HEK293 (cell line): ENCODE measurements at regions not wholly inside any gene's neighbourhood (a gene's known extent, or its start where the extent isn't known, plus 50 kb on each side); places are given as distances from the start of the nearest gene placed in this dataset.

Source experiments
- CTCF ChIA-PET: fragments of 350-600 bp; formaldehyde crosslinking; extraction: SDS; loops from one replicate; lab custom pipeline; 2021; ENCODE audit warnings: antibody characterized with exemption; lab: Yijun Ruan, JAX
- POLR2A ChIA-PET: fragments of 300-600 bp; formaldehyde crosslinking; extraction: SDS; loops from one replicate; lab custom pipeline; 2020; ENCODE audit warnings: antibody characterized with exemption, inconsistent platforms; lab: Yijun Ruan, JAX
- H3K27ac ChIP-seq: fragments of 200-500 bp; sonication (Bioruptor generic); 2 replicates; pipeline ENCODE4 v1.5.1; 2014; ENCODE audit warnings: low read depth, low read length, control low read depth, inconsistent platforms; ENCODE audit errors: extremely low read depth
- H3K36me3 ChIP-seq, 2 experiments: fragments of 200-500 bp in 1 of 2; sonication (Bioruptor generic) in 1 of 2; 1 replicate in 1 of 2; 2 replicates in 1 of 2; pipeline ENCODE4 v1.5.1; 2014 to 2017; ENCODE audit warnings: inconsistent platforms in 2 of 2, low read length in 2 of 2; ENCODE audit not compliant: control insufficient read depth in 2 of 2, insufficient read depth in 1 of 2
- H3K4me1 ChIP-seq: fragments of 200-500 bp; sonication (Bioruptor generic); 2 replicates; pipeline ENCODE4 v1.5.1; 2014; ENCODE audit warnings: mild to moderate bottlenecking, low read length, inconsistent platforms; ENCODE audit not compliant: control insufficient read depth, insufficient read depth
- H3K4me3 ChIP-seq: 2 replicates; pipeline ENCODE4 v1.5.1; 2011; ENCODE audit warnings: low read depth, mild to moderate bottlenecking, control low read depth, low read length, moderate library complexity
- H3K9me3 ChIP-seq: fragments of 200-500 bp; sonication (Bioruptor generic); 2 replicates; pipeline ENCODE4 v1.5.1; 2014; ENCODE audit warnings: low read depth, low read length, inconsistent platforms; ENCODE audit not compliant: control insufficient read depth, insufficient read depth
- BCL11A ChIP-seq: fragments of 450-650 bp; formaldehyde crosslinking; IDR thresholded peaks from 2 replicates; pipeline ENCODE4 v1.5.1; 2016; ENCODE audit warnings: low read depth, missing biosample characterization, missing genetic modification characterization
- HOXA7 ChIP-seq: sonication (generic); formaldehyde crosslinking; IDR thresholded peaks from 2 replicates; pipeline ENCODE4 v1.8.1; 2022; ENCODE audit warnings: missing genetic modification reagents, borderline replicate concordance
- KLF10 ChIP-seq: fragments of 450-650 bp; IDR thresholded peaks from 2 replicates; pipeline ENCODE4 v1.5.1; 2018; ENCODE audit warnings: missing biosample characterization, mild to moderate bottlenecking, missing genetic modification characterization
- KLF17 ChIP-seq: fragments of 450-650 bp; formaldehyde crosslinking; IDR thresholded peaks from 2 replicates; pipeline ENCODE4 v1.5.1; 2016; ENCODE audit warnings: missing biosample characterization, missing genetic modification characterization
- PRDM4 ChIP-seq: fragments of 450-650 bp; formaldehyde crosslinking; IDR thresholded peaks from 2 replicates; pipeline ENCODE4 v1.5.1; 2017; ENCODE audit warnings: missing biosample characterization, missing genetic modification characterization
- ZNF121 ChIP-seq: fragments of 450-650 bp; formaldehyde crosslinking; IDR thresholded peaks from 2 replicates; pipeline ENCODE4 v1.5.1; 2016; ENCODE audit warnings: missing biosample characterization, missing genetic modification characterization
- ZNF148 ChIP-seq: fragments of 450-650 bp; formaldehyde crosslinking; IDR thresholded peaks from 2 replicates; pipeline ENCODE4 v1.5.0; 2017; ENCODE audit warnings: missing biosample characterization, missing genetic modification characterization, borderline replicate concordance
- ZNF157 ChIP-seq: fragments of 450-650 bp; formaldehyde crosslinking; IDR thresholded peaks from 2 replicates; pipeline ENCODE4 v1.5.1; 2016; ENCODE audit warnings: missing biosample characterization, missing genetic modification characterization
- ZNF16 ChIP-seq: fragments of 450-650 bp; formaldehyde crosslinking; IDR thresholded peaks from 2 replicates; pipeline ENCODE4 v1.5.1; 2016; ENCODE audit warnings: low read depth, missing biosample characterization, missing genetic modification characterization
- ZNF175 ChIP-seq: fragments of 450-650 bp; formaldehyde crosslinking; IDR thresholded peaks from 2 replicates; pipeline ENCODE4 v1.5.1; 2016; ENCODE audit warnings: missing biosample characterization, missing genetic modification characterization
- ZNF202 ChIP-seq: fragments of 450-650 bp; formaldehyde crosslinking; IDR thresholded peaks from 2 replicates; pipeline ENCODE4 v1.5.1; 2016; ENCODE audit warnings: missing biosample characterization, missing genetic modification characterization, borderline replicate concordance
- ZNF266 ChIP-seq: fragments of 450-650 bp; formaldehyde crosslinking; IDR thresholded peaks from 2 replicates; pipeline ENCODE4 v1.5.1; 2016; ENCODE audit warnings: missing biosample characterization, missing genetic modification characterization, low read depth
- ZNF324 ChIP-seq: fragments of 450-650 bp; formaldehyde crosslinking; IDR thresholded peaks from 2 replicates; pipeline ENCODE4 v1.5.1; 2016; ENCODE audit warnings: missing biosample characterization, missing genetic modification characterization
- ZNF37A ChIP-seq: fragments of 450-650 bp; IDR thresholded peaks from 2 replicates; pipeline ENCODE4 v1.5.1; 2018; ENCODE audit warnings: missing biosample characterization, missing genetic modification characterization
- ZNF488 ChIP-seq: fragments of 450-650 bp; formaldehyde crosslinking; IDR thresholded peaks from 2 replicates; pipeline ENCODE4 v1.5.1; 2016; ENCODE audit warnings: missing biosample characterization, missing genetic modification characterization
- ZNF514 ChIP-seq: fragments of 450-650 bp; formaldehyde crosslinking; IDR thresholded peaks from 2 replicates; pipeline ENCODE4 v1.5.1; 2016; ENCODE audit warnings: missing biosample characterization, missing genetic modification characterization
- ZNF560 ChIP-seq: fragments of 450-650 bp; formaldehyde crosslinking; IDR thresholded peaks from 2 replicates; pipeline ENCODE4 v1.5.1; 2017; ENCODE audit warnings: missing biosample characterization, missing genetic modification characterization, borderline replicate concordance
- ZNF707 ChIP-seq: fragments of 450-650 bp; formaldehyde crosslinking; IDR thresholded peaks from 2 replicates; pipeline ENCODE4 v1.5.1; 2016; ENCODE audit warnings: missing biosample characterization, missing genetic modification characterization
- ZNF777 ChIP-seq: fragments of 450-650 bp; formaldehyde crosslinking; IDR thresholded peaks from 2 replicates; pipeline ENCODE4 v1.5.1; 2017; ENCODE audit warnings: missing biosample characterization, missing genetic modification characterization, borderline replicate concordance
- ZNF785 ChIP-seq: fragments of 450-650 bp; formaldehyde crosslinking; IDR thresholded peaks from 2 replicates; pipeline ENCODE4 v1.5.1; 2016; ENCODE audit warnings: missing biosample characterization, missing genetic modification characterization

- H3K27ac ChIP-seq = no peak overlapping the region
- ChIA-PET CTCF (no interaction called here), POLR2A (no interaction called here)
- no peaks in the 10 kb centered on the region for H3K36me3 ChIP-seq
- no peaks in the 10 kb centered on the region for H3K9me3 ChIP-seq
- no peak overlapping the region for H3K4me3 ChIP-seq
- H3K4me1 ChIP-seq = no peaks in the 10 kb centered on the region
- TF ChIP-seq ZNF148 (tag by site-specific recombination) (no peak), ZNF785 (tag by site-specific recombination) (no peak), ZNF324 (tag by site-specific recombination) (no peak), HOXA7 (CRISPR knock-in tag) (no peak), ZNF266 (tag by site-specific recombination) (no peak), ZNF514 (tag by site-specific recombination) (no peak), ZNF16 (tag by site-specific recombination) (no peak), ZNF157 (tag by site-specific recombination) (no peak), BCL11A (tag by site-specific recombination) (no peak), ZNF121 (tag by site-specific recombination) (no peak), ZNF37A (tag by site-specific recombination) (no peak), ZNF488 (tag by site-specific recombination) (no peak), ZNF175 (tag by site-specific recombination) (no peak), PRDM4 (tag by site-specific recombination) (no peak), ZNF777 (tag by site-specific recombination) (no peak), ZNF202 (tag by site-specific recombination) (no peak), KLF17 (tag by site-specific recombination) (no peak), KLF10 (tag by site-specific recombination) (no peak), ZNF560 (no peak), ZNF707 (tag by site-specific recombination) (no peak)
Measured at GRCh38 chr14:39722547-39723273, 290.5 kb upstream of the FBXO33 start.
